ENCODE measurements at regions not wholly inside any gene's neighbourhood (a gene's known extent, or its start where the extent isn't known, plus 50 kb on each side); places are given as distances from the start of the nearest gene placed in this dataset.

GRCh38 chr12:76707772-76708171 is 56.1 kb upstream of the ZDHHC17 start:
- DNase-seq (ENCODE audit: low read depth): no peak

DNA sequence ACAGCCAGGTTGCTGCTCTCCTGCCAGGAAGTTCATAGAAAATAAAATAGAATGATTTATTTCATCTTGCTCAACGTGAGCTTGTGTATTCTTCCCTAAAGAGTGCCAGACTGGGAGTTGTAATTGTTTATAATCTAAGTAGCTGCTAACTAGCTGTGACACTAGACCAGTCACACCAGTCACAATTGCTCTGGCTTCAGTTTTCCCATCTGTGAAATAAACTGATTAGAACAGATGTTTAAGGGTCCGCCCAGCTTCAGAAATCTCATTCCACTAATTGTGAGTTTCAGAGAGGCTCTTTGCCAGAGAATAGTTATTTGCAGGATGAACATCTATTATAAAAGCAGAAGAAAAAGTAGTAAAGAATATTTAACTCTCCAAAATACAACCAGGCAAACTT is 55.6 kb upstream of the ZDHHC17 start:
- DNase-seq (ENCODE audit: low read depth): no peak

GRCh38 chr12:76711241-76711640 is 52.7 kb upstream of the ZDHHC17 start:
- DNase-seq (ENCODE audit: low read depth): no peak

DNA sequence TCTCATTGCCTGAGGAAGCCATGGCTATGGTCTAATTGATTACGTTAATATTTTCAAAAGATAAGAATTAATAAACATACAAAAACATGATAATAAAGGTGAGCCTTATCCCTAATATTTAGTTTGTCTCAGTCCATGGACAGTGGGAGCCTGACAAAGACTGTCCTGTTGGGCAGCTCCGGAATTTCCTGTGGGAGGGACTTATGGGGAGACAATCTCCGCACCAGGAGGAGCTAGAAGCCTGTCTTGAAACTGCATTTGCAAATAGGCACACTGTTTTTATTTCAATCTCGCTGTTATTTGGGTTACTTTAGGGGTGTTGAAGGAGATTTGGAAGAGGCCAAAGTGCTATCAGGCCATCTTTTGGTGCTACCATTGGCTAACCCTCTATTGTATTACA is 50.8 kb upstream of the ZDHHC17 start:
- DNase-seq (ENCODE audit: low read depth): peak; percentile 31

DNA sequence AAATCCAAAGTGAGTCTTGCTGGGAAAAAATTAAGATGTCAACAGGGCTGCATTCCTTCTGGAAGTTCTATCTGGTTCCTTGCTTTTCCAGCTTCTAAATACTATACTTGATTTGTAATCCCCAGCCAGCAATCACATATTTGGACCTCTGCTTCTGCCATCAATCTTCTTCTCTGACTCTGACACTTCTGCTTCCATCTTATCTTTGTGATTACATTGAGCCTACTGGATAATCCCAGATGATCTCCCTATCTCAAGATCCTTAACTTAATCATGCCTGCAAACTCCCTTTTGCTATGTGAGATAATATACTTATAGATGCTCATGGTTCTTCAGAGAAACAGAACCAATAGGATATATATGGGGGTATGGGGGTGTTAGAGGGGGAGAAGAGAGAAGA is 49.9 kb upstream of the ZDHHC17 start:
- DNase-seq (ENCODE audit: low read depth): no peak

Data from RPMI7951 (cell line).